ENCODE measurements at regions not wholly inside any gene's neighbourhood (a gene's known extent, or its start where the extent isn't known, plus 50 kb on each side); places are given as distances from the start of the nearest gene placed in this dataset.

GRCh38 chr6:149131891-149132290, 185.6 kb upstream of the TAB2 start:
- no peak overlapping the region for H3K4me3 ChIP-seq (replicated peaks in 1 of 3)
- no peaks in the 10 kb centered on the region for H3K27me3 ChIP-seq
- 78 to 81% methylated on average over 4 of the region's 4 CpGs for WGBS, 2 donors
- TF ChIP-seq, protein P1, sequence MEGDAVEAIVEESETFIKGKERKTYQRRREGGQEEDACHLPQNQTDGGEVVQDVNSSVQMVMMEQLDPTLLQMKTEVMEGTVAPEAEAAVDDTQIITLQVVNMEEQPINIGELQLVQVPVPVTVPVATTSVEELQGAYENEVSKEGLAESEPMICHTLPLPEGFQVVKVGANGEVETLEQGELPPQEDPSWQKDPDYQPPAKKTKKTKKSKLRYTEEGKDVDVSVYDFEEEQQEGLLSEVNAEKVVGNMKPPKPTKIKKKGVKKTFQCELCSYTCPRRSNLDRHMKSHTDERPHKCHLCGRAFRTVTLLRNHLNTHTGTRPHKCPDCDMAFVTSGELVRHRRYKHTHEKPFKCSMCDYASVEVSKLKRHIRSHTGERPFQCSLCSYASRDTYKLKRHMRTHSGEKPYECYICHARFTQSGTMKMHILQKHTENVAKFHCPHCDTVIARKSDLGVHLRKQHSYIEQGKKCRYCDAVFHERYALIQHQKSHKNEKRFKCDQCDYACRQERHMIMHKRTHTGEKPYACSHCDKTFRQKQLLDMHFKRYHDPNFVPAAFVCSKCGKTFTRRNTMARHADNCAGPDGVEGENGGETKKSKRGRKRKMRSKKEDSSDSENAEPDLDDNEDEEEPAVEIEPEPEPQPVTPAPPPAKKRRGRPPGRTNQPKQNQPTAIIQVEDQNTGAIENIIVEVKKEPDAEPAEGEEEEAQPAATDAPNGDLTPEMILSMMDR (IDR thresholded peaks at IDR 0.05) = no peak
- no peak for TF ChIP-seq POLR2A (IDR thresholded peaks at IDR 0.05)
- peaks cover 11 to 16% of the 10 kb centered on the region in 2 donors for H3K4me1 ChIP-seq
- no peaks in the 10 kb centered on the region for H3K36me3 ChIP-seq
- no peak for DNase-seq
- H3K9me3 ChIP-seq = no peaks in the 10 kb centered on the region
- intact Hi-C loops (cut with DNase I) = no loop called here
- H3K27ac ChIP-seq = no peak overlapping the region

DNA sequence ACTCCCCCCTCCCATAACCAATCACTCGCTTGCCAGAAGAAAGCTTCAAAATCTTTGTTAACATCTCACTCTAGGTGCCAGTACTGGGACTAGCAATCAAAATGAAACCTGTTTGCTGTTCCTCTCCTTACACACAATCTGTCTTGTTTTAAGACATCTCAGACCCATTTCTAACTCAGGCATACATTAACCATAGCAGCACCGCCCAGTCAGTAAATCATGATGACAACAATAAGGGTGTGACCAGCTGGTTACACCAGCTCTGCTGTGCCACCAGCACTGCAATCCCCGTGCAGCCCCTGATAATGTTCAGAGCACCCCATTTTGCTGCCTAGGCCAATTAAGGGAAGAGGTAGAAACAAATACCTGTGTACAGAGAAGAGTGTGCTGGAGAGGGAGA, 185.2 kb upstream of the TAB2 start:
- H3K27ac ChIP-seq = no peak overlapping the region
- H3K27me3 ChIP-seq = no peaks in the 10 kb centered on the region
- DNase-seq = no peak
- H3K4me3 ChIP-seq (replicated peaks in 1 of 3) = no peak overlapping the region
- intact Hi-C loops (cut with DNase I) = no loop called here
- TF ChIP-seq, protein P1 (IDR thresholded peaks at IDR 0.05) = no peak
- TF ChIP-seq POLR2A (IDR thresholded peaks at IDR 0.05) = no peak
- H3K9me3 ChIP-seq = no peaks in the 10 kb centered on the region
- H3K4me1 ChIP-seq = peaks cover 11 to 16% of the 10 kb centered on the region in 2 donors
- WGBS, 2 donors = 94 to 97% methylated on average over 3 of the region's 3 CpGs
- no peaks in the 10 kb centered on the region for H3K36me3 ChIP-seq

GRCh38 chr6:149134511-149134933, 183.0 kb upstream of the TAB2 start:
- intact Hi-C loops (cut with DNase I) = no loop called here
- DNase-seq = no peak

DNA sequence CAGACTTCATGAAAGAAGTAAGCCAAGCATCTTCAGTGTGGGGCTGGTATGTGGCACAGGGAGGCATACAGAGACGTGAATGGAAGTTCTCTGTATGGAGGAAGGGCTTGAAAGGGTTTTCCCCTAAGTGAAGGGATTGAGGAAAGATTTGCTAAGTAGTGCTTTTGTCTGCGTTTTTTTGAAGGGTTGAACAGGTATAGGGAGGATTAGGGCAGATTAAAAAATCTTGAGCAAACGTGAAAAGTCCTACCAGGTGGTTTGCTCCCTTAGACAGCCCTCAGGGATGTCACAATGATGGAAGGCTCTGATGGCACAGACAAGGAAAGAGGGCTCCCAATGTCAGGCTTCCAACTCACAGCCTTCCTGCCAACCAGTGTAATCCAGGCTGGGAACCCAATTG, 181.7 kb upstream of the TAB2 start:
- 68 to 70% methylated on average over 3 of the region's 3 CpGs for WGBS, 2 donors
- H3K9me3 ChIP-seq = no peaks in the 10 kb centered on the region
- peaks cover 4% of the 10 kb centered on the region in 2 donors for H3K4me1 ChIP-seq
- no peak for TF ChIP-seq POLR2A (IDR thresholded peaks at IDR 0.05)
- TF ChIP-seq, protein P1 (IDR thresholded peaks at IDR 0.05) = no peak
- intact Hi-C loops (cut with DNase I) = no loop called here
- no peaks in the 10 kb centered on the region for H3K27me3 ChIP-seq
- no peaks in the 10 kb centered on the region for H3K36me3 ChIP-seq
- DNase-seq = no peak
- H3K4me3 ChIP-seq (replicated peaks in 1 of 3) = no peak overlapping the region
- H3K27ac ChIP-seq = no peak overlapping the region

More at GRCh38 chr6:149134511-149134933, 183.0 kb upstream of the TAB2 start:
- Histone ChIP-seq H3K4me3 (replicated peaks in 1 of 3) (no peak overlapping the region), H3K9me3 (no peaks in the 10 kb centered on the region), H3K4me1 (peaks cover 11 to 16% of the 10 kb centered on the region in 2 donors), H3K36me3 (no peaks in the 10 kb centered on the region), H3K27me3 (no peaks in the 10 kb centered on the region), H3K27ac (no peak overlapping the region)
- WGBS, 2 donors = 59 to 64% methylated on average over 4 of the region's 4 CpGs
- TF ChIP-seq, protein P1 (IDR thresholded peaks at IDR 0.05) = no peak
- no peak for TF ChIP-seq POLR2A (IDR thresholded peaks at IDR 0.05)

GRCh38 chr6:149136273-149136912, 181.1 kb upstream of the TAB2 start:
- H3K4me3 ChIP-seq (replicated peaks in 1 of 3) = no peak overlapping the region
- DNase-seq = no peak
- H3K9me3 ChIP-seq = no peaks in the 10 kb centered on the region
- peaks cover 4% of the 10 kb centered on the region in 2 donors for H3K4me1 ChIP-seq
- no peaks in the 10 kb centered on the region for H3K36me3 ChIP-seq
- intact Hi-C loops (cut with DNase I) = no loop called here
- no peak overlapping the region for H3K27ac ChIP-seq
- TF ChIP-seq, protein P1 (IDR thresholded peaks at IDR 0.05) = no peak
- TF ChIP-seq POLR2A (IDR thresholded peaks at IDR 0.05) = no peak
- 77 to 93% methylated on average over 4 to 5 of the region's 5 CpGs for WGBS, 2 donors
- no peaks in the 10 kb centered on the region for H3K27me3 ChIP-seq

Data from thyroid gland (tissue), 4 donors.